ENCODE measurements at regions not wholly inside any gene's neighbourhood (a gene's known extent, or its start where the extent isn't known, plus 50 kb on each side); places are given as distances from the start of the nearest gene placed in this dataset.
"Not testable (repeated sequence)": the region's sequence is repeated elsewhere in the genome, so short reads cannot be mapped to it uniquely, and the experiment has no call there.

DNA sequence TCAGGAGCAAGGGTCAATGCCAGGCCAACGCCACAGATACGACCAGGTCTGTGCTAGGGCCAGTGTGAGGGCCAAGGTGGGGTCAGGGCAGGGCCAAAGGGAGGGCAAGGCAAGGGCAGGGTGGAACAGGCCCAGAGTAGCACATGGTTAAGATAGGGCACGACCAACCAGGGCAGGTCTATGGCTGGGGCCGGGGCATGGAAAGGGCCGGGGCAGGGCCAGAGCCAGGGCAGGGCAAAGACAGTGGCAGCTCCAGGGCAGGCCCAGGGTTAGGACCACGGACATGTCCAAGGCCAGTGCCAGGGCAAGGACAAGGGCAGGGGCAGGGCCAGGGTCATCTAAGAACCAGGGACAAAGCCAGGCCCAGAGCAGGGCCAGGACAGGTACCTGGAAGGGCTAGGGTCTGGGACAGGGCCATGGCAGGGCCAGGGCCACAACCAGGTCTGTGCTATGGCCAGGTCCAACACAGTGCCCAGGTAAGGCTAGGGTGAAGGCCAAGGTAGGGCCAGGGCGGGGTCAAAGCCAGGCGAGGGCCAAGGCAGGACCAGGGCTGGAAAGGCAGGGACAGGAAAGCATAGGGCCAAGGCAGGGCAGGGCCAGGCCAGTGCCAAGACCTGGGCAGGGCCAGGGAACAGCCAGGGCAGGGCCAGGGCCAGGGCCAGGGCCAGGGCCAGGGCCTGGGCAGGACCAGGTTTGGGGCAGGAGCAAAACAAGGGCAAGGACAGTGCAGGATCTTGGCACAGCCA is 404.7 kb downstream of the ZNF33B start:
- TF ChIP-seq, protein P1, sequence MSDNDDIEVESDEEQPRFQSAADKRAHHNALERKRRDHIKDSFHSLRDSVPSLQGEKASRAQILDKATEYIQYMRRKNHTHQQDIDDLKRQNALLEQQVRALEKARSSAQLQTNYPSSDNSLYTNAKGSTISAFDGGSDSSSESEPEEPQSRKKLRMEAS (IDR thresholded peaks at IDR 0.05): not testable (repeated sequence)
- TF ChIP-seq, protein P2, sequence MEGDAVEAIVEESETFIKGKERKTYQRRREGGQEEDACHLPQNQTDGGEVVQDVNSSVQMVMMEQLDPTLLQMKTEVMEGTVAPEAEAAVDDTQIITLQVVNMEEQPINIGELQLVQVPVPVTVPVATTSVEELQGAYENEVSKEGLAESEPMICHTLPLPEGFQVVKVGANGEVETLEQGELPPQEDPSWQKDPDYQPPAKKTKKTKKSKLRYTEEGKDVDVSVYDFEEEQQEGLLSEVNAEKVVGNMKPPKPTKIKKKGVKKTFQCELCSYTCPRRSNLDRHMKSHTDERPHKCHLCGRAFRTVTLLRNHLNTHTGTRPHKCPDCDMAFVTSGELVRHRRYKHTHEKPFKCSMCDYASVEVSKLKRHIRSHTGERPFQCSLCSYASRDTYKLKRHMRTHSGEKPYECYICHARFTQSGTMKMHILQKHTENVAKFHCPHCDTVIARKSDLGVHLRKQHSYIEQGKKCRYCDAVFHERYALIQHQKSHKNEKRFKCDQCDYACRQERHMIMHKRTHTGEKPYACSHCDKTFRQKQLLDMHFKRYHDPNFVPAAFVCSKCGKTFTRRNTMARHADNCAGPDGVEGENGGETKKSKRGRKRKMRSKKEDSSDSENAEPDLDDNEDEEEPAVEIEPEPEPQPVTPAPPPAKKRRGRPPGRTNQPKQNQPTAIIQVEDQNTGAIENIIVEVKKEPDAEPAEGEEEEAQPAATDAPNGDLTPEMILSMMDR (CRISPR knock-in tag; IDR thresholded peaks at IDR 0.05): not testable (repeated sequence)
- TF ChIP-seq, protein P3, sequence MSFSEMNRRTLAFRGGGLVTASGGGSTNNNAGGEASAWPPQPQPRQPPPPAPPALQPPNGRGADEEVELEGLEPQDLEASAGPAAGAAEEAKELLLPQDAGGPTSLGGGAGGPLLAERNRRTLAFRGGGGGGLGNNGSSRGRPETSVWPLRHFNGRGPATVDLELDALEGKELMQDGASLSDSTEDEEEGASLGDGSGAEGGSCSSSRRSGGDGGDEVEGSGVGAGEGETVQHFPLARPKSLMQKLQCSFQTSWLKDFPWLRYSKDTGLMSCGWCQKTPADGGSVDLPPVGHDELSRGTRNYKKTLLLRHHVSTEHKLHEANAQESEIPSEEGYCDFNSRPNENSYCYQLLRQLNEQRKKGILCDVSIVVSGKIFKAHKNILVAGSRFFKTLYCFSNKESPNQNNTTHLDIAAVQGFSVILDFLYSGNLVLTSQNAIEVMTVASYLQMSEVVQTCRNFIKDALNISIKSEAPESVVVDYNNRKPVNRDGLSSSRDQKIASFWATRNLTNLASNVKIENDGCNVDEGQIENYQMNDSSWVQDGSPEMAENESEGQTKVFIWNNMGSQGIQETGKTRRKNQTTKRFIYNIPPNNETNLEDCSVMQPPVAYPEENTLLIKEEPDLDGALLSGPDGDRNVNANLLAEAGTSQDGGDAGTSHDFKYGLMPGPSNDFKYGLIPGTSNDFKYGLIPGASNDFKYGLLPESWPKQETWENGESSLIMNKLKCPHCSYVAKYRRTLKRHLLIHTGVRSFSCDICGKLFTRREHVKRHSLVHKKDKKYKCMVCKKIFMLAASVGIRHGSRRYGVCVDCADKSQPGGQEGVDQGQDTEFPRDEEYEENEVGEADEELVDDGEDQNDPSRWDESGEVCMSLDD (CRISPR knock-in tag; IDR thresholded peaks at IDR 0.05; ENCODE audit: borderline replicate concordance): not testable (repeated sequence)
- TF ChIP-seq PCBP2 (optimal IDR thresholded peaks at IDR 0.05; ENCODE audit: low read depth, low read length, poor library complexity, severe bottlenecking); ZFP36L1 (CRISPR knock-in tag; IDR thresholded peaks at IDR 0.05); EZH2 (conservative IDR thresholded peaks at IDR 0.05; ENCODE audit: low read depth, low read length); SIX1 (CRISPR knock-in tag; IDR thresholded peaks at IDR 0.05; ENCODE audit: borderline replicate concordance); ZNF274 (CRISPR knock-in tag; IDR thresholded peaks at IDR 0.05); ZNF460 (CRISPR knock-in tag; IDR thresholded peaks at IDR 0.05; ENCODE audit: borderline replicate concordance); NRL (CRISPR knock-in tag; IDR thresholded peaks at IDR 0.05; ENCODE audit: borderline replicate concordance); ZNF841 (CRISPR knock-in tag; IDR thresholded peaks at IDR 0.05; ENCODE audit: borderline replicate concordance); SP2 (CRISPR knock-in tag; IDR thresholded peaks at IDR 0.05); SALL2 (CRISPR knock-in tag; IDR thresholded peaks at IDR 0.05): not testable (repeated sequence)
- TF ChIP-seq, protein P4, sequence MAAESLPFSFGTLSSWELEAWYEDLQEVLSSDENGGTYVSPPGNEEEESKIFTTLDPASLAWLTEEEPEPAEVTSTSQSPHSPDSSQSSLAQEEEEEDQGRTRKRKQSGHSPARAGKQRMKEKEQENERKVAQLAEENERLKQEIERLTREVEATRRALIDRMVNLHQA (CRISPR knock-in tag; IDR thresholded peaks at IDR 0.05): not testable (repeated sequence)
